Breast epithelium (tissue), 3 donors: ENCODE measurements at regions not wholly inside any gene's neighbourhood (a gene's known extent, or its start where the extent isn't known, plus 50 kb on each side); places are given as distances from the start of the nearest gene placed in this dataset.

Experiments
- CTCF ChIP-seq, 3 donors: fragments of 450-650 bp; IDR thresholded peaks; one replicate each; pipeline ENCODE4 v1.5.1; 2016 to 2017; ENCODE audit warnings: antibody characterized with exemption in 3 of 3, mild to moderate bottlenecking in 3 of 3, moderate library complexity in 3 of 3
- POLR2A ChIP-seq: fragments of 450-650 bp; IDR thresholded peaks from one replicate; pipeline ENCODE4 v1.6.1; 2016; ENCODE audit warnings: antibody characterized with exemption, mild to moderate bottlenecking, moderate library complexity
- POLR2AphosphoS5 ChIP-seq, 3 donors: sonication (generic); formaldehyde crosslinking; IDR thresholded peaks; one replicate each; pipeline ENCODE4 v1.6.1; 2017; ENCODE audit warnings: antibody characterized with exemption in 3 of 3

- TF ChIP-seq CTCF (IDR thresholded peaks at IDR 0.05) (no peak), POLR2A (no peak), POLR2AphosphoS5 (IDR thresholded peaks at IDR 0.05) (no peak)
These were observed 148.3 kb upstream of the IQSEC1 start for GRCh38 chr3:13221491-13222061.
